GM21619 (cell line): ENCODE measurements at regions not wholly inside any gene's neighbourhood (a gene's known extent, or its start where the extent isn't known, plus 50 kb on each side); places are given as distances from the start of the nearest gene placed in this dataset.

Experiments
- ATAC-seq: cut with Tn5 transposase; IDR thresholded peaks from one replicate; pipeline ENCODE4 v1.9.1; 2021; ENCODE audit not compliant: unreplicated experiment

DNA sequence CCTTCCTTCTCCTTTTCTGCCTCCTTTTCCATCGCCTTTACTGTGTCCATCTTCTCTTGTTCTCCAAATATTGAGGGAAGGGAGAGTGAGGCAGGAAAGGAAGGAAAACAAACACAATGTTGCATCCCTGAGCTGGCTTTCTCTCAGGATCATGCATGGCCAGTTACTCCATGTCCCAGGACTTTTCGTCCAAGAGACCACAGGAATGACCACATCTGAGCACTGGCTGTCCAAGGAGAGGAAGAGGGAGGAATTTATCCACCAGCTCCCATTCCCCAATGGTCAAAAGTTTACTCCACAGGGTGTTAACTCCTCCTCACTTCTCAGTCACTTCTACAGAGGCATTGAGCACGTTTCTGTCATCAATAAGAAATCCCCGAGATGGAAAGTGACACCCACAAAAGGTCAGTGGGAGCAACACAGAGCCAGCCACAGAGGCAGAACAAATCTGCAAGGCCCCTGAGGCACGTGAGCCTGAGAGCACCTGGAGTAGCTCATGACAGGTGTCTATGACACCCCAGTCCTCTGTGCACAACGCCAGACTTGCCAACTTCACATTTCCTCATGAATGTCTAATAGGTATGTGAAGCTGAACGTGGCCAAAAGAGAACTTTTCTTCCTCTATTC lies 177.3 kb upstream of the NUDT4 start:
- ATAC-seq: no peak

DNA sequence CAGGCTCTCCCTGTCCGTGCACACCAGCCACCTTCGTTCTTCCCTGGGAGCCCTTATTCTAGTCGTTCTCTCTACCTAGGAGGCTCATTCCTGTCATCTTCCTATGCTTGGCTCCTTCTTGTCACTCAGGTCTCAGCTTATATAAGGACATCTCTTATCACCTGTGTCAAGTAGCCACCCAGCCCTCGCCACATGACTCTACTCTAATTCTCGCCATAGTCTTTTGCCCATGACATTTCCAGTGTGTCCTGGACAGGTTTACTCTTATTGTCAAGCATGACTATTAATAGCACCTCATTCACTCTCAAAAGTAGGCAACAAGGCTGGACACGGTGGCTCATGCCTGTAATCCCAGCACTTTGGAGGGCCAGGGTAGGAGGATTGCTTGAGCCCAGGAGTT lies 175.7 kb upstream of the NUDT4 start:
- no peak for ATAC-seq

DNA sequence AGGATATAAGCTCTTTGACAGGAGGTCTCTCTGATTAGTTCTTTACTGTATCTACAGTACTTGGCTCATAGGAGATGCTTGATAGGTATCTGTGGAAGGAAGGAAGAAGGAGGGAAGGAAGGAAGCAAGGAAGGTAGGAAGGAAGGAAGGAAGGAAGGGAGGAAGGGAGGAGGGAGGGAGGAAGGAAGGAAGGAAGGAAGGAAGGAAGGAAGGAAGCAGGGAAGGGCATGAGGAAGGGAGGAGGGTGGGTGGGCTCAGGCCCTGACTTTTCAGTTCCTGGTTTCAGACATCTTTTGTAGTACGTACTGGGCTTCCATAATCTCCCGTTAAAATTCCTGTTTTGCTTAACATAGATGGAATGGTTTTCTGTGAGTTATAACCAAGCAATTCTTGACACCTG lies 175.0 kb upstream of the NUDT4 start:
- ATAC-seq: no peak

GRCh38 chr12:93203361-93203760 lies 174.4 kb upstream of the NUDT4 start:
- ATAC-seq: no peak

DNA sequence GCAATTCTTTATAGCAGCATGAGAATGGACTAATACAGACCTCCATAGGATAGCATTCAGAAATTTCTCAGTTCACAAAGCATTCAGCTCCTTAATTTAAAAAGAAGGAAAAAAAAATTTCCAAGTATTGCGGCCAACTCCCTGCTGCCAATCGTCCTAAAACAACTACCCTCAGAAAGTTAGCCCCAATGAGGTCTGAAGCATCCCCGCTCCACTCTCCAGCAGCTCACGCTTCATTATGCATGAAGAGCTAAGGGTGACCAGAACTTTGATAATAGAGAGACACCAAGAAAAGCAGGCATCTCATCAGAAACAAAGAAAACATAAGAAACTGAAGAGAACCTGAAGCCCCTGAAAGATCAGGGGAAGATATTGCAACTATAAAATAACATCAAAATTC lies 172.8 kb upstream of the NUDT4 start:
- no peak for ATAC-seq

DNA sequence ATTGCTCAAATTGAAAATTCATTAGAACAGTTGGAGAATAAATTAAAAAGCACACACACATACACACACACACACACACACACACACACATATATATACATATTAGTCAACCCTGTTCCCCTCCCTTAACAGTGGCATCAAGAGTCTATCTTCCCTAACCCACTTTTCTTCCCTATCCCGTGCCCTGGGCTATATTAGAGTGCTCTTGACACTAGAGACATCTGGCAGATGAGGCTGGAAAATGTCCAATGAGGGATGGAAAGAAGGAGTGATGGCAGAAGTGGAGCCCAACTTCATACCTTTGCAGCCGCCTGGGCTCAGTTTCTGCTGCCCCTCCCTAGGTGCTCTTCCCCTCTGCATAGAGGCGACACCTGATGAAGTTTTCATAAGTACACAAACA lies 172.4 kb upstream of the NUDT4 start:
- ATAC-seq: no peak

- ATAC-seq: no peak
These were observed 169.7 kb upstream of the NUDT4 start for GRCh38 chr12:93208011-93208410.

DNA sequence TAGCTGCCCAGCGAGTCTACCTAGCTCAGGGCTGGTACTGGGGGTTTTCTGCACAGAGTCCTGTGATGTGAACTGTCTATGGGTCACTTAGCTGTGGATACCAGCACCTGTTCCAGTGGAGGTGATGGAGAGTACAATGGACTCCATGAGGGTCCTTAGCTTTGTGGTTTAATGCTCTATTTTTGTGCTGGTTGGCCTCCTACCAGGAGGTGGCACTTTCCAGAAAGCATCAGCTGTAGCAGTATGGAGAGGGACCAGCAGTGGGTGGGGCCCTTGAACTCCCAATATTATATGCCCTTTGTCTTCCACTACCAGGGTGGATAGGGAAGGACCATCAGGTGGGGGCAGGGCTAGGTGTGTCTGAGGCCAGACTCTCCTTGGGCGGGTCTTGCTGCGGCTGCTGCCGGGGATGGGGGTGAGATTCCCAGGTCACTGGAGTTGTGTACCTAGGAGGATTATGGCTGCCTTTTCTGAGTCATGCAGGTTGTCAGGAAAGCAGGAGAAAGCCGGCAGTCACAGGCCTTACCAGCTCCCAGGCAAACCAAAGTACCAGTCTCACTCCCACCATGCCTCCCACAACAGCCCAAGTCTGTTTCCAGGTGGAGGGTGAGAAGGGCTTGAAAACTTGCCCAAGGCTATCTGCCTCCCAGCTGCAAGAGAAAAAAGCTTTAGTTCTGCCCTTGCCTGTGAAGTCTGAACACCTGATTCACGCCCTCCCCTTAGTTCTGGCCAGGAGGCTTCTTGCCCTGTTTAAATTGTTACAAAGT lies 163.0 kb upstream of the NUDT4 start:
- no peak for ATAC-seq

- ATAC-seq: no peak
These were observed 162.4 kb upstream of the NUDT4 start for GRCh38 chr12:93215290-93215678.

- ATAC-seq: no peak
These were observed 157.8 kb upstream of the NUDT4 start for GRCh38 chr12:93219947-93220346.

GRCh38 chr12:93221841-93222240 lies 155.9 kb upstream of the NUDT4 start:
- ATAC-seq: no peak

GRCh38 chr12:93223440-93224426 lies 154.0 kb upstream of the NUDT4 start:
- no peak for ATAC-seq

DNA sequence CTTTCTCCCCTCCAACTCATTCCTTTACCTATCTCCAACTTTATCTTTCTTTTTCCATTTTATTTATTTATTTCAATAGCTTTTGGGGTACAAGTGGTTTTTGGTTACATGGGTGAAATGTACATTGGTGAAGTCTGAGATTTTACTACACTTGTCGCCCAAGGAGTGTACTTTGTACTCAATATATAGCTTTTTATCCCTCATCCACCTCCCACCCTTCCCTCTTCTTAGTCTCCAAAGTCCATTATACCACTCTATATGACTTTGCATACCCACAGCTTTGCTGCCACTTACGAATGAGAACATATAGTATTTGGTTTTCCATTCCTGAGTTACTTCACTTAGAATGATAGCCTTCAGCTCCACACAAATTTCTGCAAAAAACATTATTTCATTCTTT lies 152.6 kb upstream of the NUDT4 start:
- no peak for ATAC-seq

DNA sequence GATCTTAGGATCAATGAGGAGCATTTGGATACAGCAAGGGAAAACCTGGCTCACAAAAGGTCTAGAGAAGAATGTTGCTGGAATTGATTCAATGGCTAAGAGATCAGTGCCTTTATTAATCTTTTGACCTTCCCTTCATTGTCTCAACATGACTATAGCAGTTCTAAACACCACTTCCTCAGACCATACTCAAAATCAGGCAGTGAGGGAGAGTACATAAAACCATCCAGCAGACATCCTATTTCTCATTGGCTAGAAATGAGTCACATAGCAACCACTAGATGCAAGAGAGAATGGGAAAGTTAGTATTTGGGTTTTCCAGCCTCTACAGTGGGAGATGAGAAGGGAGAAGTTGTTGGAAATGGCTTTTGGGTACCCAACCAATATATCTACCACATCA lies 151.4 kb upstream of the NUDT4 start:
- ATAC-seq: no peak

DNA sequence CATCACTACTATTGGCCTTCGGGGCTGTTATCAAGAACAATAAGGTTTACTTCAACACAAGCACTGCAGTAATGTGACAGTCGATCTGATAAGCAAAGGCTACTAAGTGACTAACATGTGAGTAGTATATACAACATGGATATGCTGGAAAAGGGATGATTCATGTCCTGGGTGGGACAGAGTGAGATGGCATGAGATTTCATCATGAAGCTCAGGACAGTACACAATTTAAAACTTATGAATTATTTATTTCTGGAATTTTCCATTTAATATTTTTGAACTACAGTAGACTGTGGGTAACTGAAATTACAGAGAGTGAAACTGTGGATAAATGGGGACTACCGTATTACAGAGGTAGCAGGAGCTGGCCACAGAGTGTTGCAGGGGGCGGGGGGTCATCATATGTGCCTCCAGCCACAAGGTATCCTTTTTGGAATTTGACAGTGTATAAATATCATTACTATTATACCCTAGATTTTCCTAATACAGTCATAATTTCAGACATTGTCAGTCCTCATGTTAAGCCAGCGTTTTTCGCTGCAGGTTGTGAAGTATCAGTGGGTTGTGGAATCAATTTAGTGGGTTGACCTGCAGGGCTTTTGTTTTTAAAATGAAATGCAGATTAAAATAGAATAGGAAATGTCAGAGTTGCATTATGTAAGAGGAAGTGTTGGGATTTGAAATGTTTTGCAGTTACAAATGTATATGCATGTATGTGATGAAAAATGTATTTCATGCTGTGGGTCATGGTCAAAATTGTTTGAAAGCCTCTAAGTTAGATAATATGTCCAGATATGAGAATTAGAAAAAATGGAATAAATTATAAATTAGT lies 148.0 kb upstream of the NUDT4 start:
- no peak for ATAC-seq

DNA sequence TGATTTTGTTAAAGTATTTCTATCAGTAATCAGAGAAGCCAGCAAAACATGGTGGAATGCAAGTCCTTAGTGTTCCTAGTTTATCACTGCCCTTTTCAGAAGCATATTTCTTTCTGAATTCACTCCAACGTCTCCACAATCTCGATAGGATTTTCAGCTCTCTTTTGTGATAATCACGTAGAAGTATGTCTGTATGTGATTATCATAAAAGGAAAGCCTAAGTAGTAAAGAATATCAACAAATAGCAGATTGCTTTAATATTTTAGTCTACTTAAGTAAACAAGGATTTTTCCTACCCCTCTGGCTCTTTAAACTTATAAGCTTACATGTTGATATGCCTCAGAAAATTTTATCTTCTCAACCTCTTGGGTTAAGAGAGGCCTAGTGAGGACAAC lies 147.4 kb upstream of the NUDT4 start:
- no peak for ATAC-seq

- no peak for ATAC-seq
These were observed 145.8 kb upstream of the NUDT4 start for GRCh38 chr12:93231938-93232337.

- ATAC-seq: no peak
These were observed 143.1 kb upstream of the NUDT4 start for GRCh38 chr12:93234641-93235040.

GRCh38 chr12:93235881-93236280 lies 141.8 kb upstream of the NUDT4 start:
- no peak for ATAC-seq

- ATAC-seq: no peak
These were observed 140.3 kb upstream of the NUDT4 start for GRCh38 chr12:93237235-93237915.
